ENCODE measurements at regions not wholly inside any gene's neighbourhood (a gene's known extent, or its start where the extent isn't known, plus 50 kb on each side); places are given as distances from the start of the nearest gene placed in this dataset.

- Histone ChIP-seq H4K20me1 (ENCODE audit: control insufficient read depth, insufficient read depth, insufficient read length) (no peaks in the 10 kb centered on the region), H3K4ac (ENCODE audit: low read depth, low read length) (no peak overlapping the region), H2AK5ac (ENCODE audit: insufficient read length, low read length) (no peak overlapping the region), H3K9me3 (ENCODE audit: control insufficient read depth, low read depth, low read length) (no peaks in the 10 kb centered on the region), H3K14ac (ENCODE audit: insufficient read depth, low read length) (no peak overlapping the region), H4K5ac (ENCODE audit: insufficient read length, low read depth, low read length) (no peak overlapping the region), H3T11ph (ENCODE audit: low read length) (no peak overlapping the region), H4K8ac (replicated peaks; ENCODE audit: insufficient read length, low read depth, low read length) (no peak overlapping the region), H2BK15ac (ENCODE audit: low read depth, low read length) (no peak overlapping the region), H2BK5ac (ENCODE audit: insufficient read length, low read length) (no peak overlapping the region), H2BK20ac (ENCODE audit: low read depth, low read length, poor library complexity, severe bottlenecking) (no peak overlapping the region), H3K18ac (ENCODE audit: insufficient read length, low read depth, low read length) (no peak overlapping the region), H3K4me1 (ENCODE audit: insufficient read depth, low read length) (no peaks in the 10 kb centered on the region), H3K27ac (ENCODE audit: insufficient read length, low read depth, low read length) (no peak overlapping the region), H4K91ac (ENCODE audit: insufficient read length, low read depth, low read length) (no peak overlapping the region), H3K4me2 (ENCODE audit: insufficient read depth, insufficient read length, low read length) (no peak overlapping the region), H2AFZ (ENCODE audit: low read length) (no peak overlapping the region), H3K23ac (ENCODE audit: insufficient read length, low read depth, low read length) (no peak overlapping the region), H2BK12ac (ENCODE audit: insufficient read length, low read depth, low read length) (no peak overlapping the region), H2BK120ac (ENCODE audit: low read depth, low read length, poor library complexity, severe bottlenecking) (no peak overlapping the region), H3K56ac (ENCODE audit: insufficient read length, low read depth, low read length) (no peak overlapping the region), H3K79me1 (ENCODE audit: insufficient read depth, low read depth, low read length, poor library complexity, severe bottlenecking) (no peaks in the 10 kb centered on the region), H3K79me2 (ENCODE audit: insufficient read depth, low read length) (no peaks in the 10 kb centered on the region), H3K27me3 (ENCODE audit: insufficient read depth, low read length) (no peaks in the 10 kb centered on the region), H3K23me2 (ENCODE audit: insufficient read length, low read depth, low read length, poor library complexity, severe bottlenecking) (no peaks in the 10 kb centered on the region), H3K9ac (ENCODE audit: extremely low read depth, insufficient read length, low read length) (no peak overlapping the region)
- H3K4me1 Mint-ChIP-seq = peaks cover 0 to 1% of the 10 kb centered on the region in 2 experiments; a peak in 3 of 4 replicates
- H3K36me3 Mint-ChIP-seq (ENCODE audit: insufficient read depth in 1 of 3, low read depth in 3 of 3) = 0 out of 7 replicates have a peak, but pooled peaks cover 0 to 1% (median 0%) of the 10 kb centered on the region in 3 experiments
- H3K27ac Mint-ChIP-seq = no peak overlapping the region
- no peak overlapping the region for H3K4me3 Mint-ChIP-seq
- no peak for DNase-seq
- no peaks in the 10 kb centered on the region for H3K9me3 Mint-ChIP-seq
- TF ChIP-seq CTCF (conservative IDR thresholded peaks at IDR 0.05) = no peak
- no peaks in the 10 kb centered on the region for H3K27me3 Mint-ChIP-seq (ENCODE audit: low read depth)
- WGBS (ENCODE audit: extremely low coverage, insufficient read length, low lambda C conversion rate) = no CpG with 5 or more reads among the region's 3 CpGs
Measured at GRCh38 chr5:106849266-106849665, 821.5 kb downstream of the EFNA5 start.
